PC-3 (cell line): ENCODE measurements at regions not wholly inside any gene's neighbourhood (a gene's known extent, or its start where the extent isn't known, plus 50 kb on each side); places are given as distances from the start of the nearest gene placed in this dataset.

Experiments
- ATAC-seq: fragments of 200-7000 bp; cut with Tn5 transposase; 2 replicates; pipeline ENCODE4 v1.9.1; 2020; ENCODE audit warnings: mild to moderate bottlenecking, moderate library complexity
- BruUV-seq: library from RNA; stranded (reverse); fragments of 400-500 nt; replicated peaks from 2 replicates; lab custom pipeline; 2021; lab: Mats Ljungman, UMichigan
- CTCF ChIA-PET: fragments of 300-600 bp; sonication (Branson Sonifier 250); formaldehyde crosslinking; loops from one replicate; lab custom pipeline; 2022; ENCODE audit warnings: antibody characterized with exemption; lab: Charles Lee
- POLR2A ChIA-PET: fragments of 300-600 bp; sonication (Branson Sonifier 250); formaldehyde crosslinking; loops from one replicate; lab custom pipeline; 2022; ENCODE audit warnings: antibody characterized with exemption; ENCODE audit not compliant: unreplicated experiment; lab: Charles Lee
- DNase-seq: peaks from one replicate; pipeline ENCODE4 v3.0.0-alpha.2; 2015
- H2AFZ ChIP-seq: fragments of 300-600 bp; sonication (generic); 2 replicates; pipeline ENCODE4 v1.6.0; 2016; ENCODE audit warnings: antibody characterized with exemption, low read length
- H3F3A ChIP-seq: fragments of 300-600 bp; sonication (generic); one replicate; pipeline ENCODE4 v1.6.0; 2017; ENCODE audit warnings: antibody characterized with exemption, low read length, control low read depth, mild to moderate bottlenecking; ENCODE audit not compliant: unreplicated experiment
- H3K27ac ChIP-seq: fragments of 300-600 bp; sonication (generic); 2 replicates; pipeline ENCODE4 v1.5.1; 2016; ENCODE audit warnings: mild to moderate bottlenecking, low read length
- H3K27me3 ChIP-seq: fragments of 300-600 bp; sonication (generic); 2 replicates; pipeline ENCODE4 v1.6.1; 2016; ENCODE audit warnings: low read length, mixed read lengths
- H3K36me3 ChIP-seq: fragments of 300-600 bp; sonication (generic); 2 replicates; pipeline ENCODE4 v1.6.1; 2016; ENCODE audit warnings: low read depth, mixed run types, low read length, mixed read lengths
- H3K4me1 ChIP-seq: fragments of 300-600 bp; sonication (generic); 2 replicates; pipeline ENCODE4 v1.5.1; 2016; ENCODE audit warnings: low read length; ENCODE audit not compliant: insufficient read depth
- H3K4me2 ChIP-seq: fragments of 300-600 bp; sonication (generic); 2 replicates; pipeline ENCODE4 v1.6.0; 2016; ENCODE audit warnings: low read length
- H3K4me3 ChIP-seq: fragments of 300-600 bp; sonication (generic); 2 replicates; pipeline ENCODE4 v1.5.1; 2016; ENCODE audit warnings: mild to moderate bottlenecking, low read length, mixed read lengths
- H3K79me2 ChIP-seq: fragments of 300-600 bp; sonication (generic); 2 replicates; pipeline ENCODE4 v1.6.1; 2017; ENCODE audit warnings: low read length, mixed read lengths
- H3K9ac ChIP-seq: fragments of 300-600 bp; sonication (generic); 2 replicates; pipeline ENCODE4 v1.6.0; 2016; ENCODE audit warnings: mild to moderate bottlenecking, low read length
- H3K9me2 ChIP-seq: fragments of 300-600 bp; sonication (generic); replicated peaks from 2 replicates; pipeline ENCODE4 v1.6.1; 2016; ENCODE audit warnings: mixed run types, low read length, mixed read lengths
- H3K9me3 ChIP-seq: fragments of 300-600 bp; sonication (generic); 2 replicates; pipeline ENCODE4 v1.6.1; 2016; ENCODE audit warnings: low read length, mixed read lengths
- H4K20me1 ChIP-seq: fragments of 300-600 bp; sonication (generic); 2 replicates; pipeline ENCODE4 v1.6.1; 2016; ENCODE audit warnings: low read length, mixed read lengths
- CTCF ChIP-seq: fragments of 300-600 bp; sonication (generic); conservative IDR thresholded peaks from 2 replicates; pipeline ENCODE4 v1.5.1; 2017; ENCODE audit warnings: antibody characterized with exemption, low read depth, mild to moderate bottlenecking, low read length
- EZH2 ChIP-seq: fragments of 300-600 bp; sonication (generic); IDR thresholded peaks from one replicate; pipeline ENCODE4 v1.6.1; 2017; ENCODE audit warnings: antibody characterized with exemption, mild to moderate bottlenecking, low read length; ENCODE audit not compliant: unreplicated experiment
- EZH2phosphoT487 ChIP-seq: fragments of 300-600 bp; sonication (generic); IDR thresholded peaks from 2 replicates; pipeline ENCODE4 v1.6.1; 2018; ENCODE audit warnings: mild to moderate bottlenecking, antibody characterized with exemption, low read length, borderline replicate concordance
- intact Hi-C: fragments of 100-400 bp; cut with micrococcal nuclease; formaldehyde crosslinking; loops from 2 replicates; pipeline ENCODE4 v1.9.0; 2023

DNA sequence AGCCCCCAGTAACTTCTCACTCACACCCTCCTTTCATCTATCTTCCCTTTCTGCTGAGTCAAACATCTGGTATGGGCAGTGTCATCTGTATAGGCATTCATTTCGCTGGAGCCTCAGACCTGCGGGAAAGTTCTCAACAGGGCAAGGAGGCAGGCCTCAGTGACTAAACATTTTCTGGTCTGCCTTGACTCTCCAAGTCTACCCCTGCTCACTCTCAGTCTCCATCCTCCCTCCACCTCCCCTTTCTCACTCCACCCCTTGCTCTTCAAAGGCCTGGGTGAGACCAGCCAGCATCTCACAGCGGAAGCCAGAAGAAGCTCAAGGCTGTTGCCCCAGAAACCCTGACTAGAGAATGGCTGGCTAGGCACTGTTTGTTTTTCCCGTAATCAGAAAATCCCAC, 105.0 kb upstream of the BEND6 start:
- no peaks in the 10 kb centered on the region for H3F3A ChIP-seq
- H3K9me3 ChIP-seq = no peaks in the 10 kb centered on the region
- H3K4me3 ChIP-seq = no peak overlapping the region
- H4K20me1 ChIP-seq = no peaks in the 10 kb centered on the region
- H3K9ac ChIP-seq = no peak overlapping the region
- DNase-seq (no peak), ATAC-seq (no peak)
- H2AFZ ChIP-seq = no peak overlapping the region
- no peaks in the 10 kb centered on the region for H3K79me2 ChIP-seq
- no peak for TF ChIP-seq CTCF
- no peak for TF ChIP-seq EZH2
- TF ChIP-seq EZH2phosphoT487 = no peak
- H3K27ac ChIP-seq = no peak overlapping the region
- ChIA-PET CTCF (no interaction called here), POLR2A (no interaction called here)
- no TSS peak for BruUV-seq
- H3K36me3 ChIP-seq = no peaks in the 10 kb centered on the region
- no peaks in the 10 kb centered on the region for H3K9me2 ChIP-seq
- peaks cover 16% of the 10 kb centered on the region for H3K4me1 ChIP-seq
- no peak overlapping the region for H3K4me2 ChIP-seq
- H3K27me3 ChIP-seq = no peaks in the 10 kb centered on the region
- intact Hi-C loops = loop anchor here (2.0 to 5.0 kb wide), 2 partner anchors 137 to 213 kb away; no protein-coding TSS in a partner anchor

- no TSS peak for BruUV-seq
- Histone ChIP-seq H3K27ac (no peak overlapping the region), H3K4me3 (no peak overlapping the region), H3K9me2 (no peaks in the 10 kb centered on the region), H4K20me1 (no peaks in the 10 kb centered on the region), H3K27me3 (no peaks in the 10 kb centered on the region), H3K4me1 (peaks cover 13% of the 10 kb centered on the region), H3K9me3 (no peaks in the 10 kb centered on the region), H2AFZ (no peak overlapping the region), H3K79me2 (peaks cover under 1% of the 10 kb centered on the region), H3K36me3 (no peaks in the 10 kb centered on the region), H3K4me2 (no peak overlapping the region), H3F3A (no peaks in the 10 kb centered on the region), H3K9ac (no peak overlapping the region)
- TF ChIP-seq EZH2 (no peak), EZH2phosphoT487 (no peak), CTCF (no peak)
- ChIA-PET CTCF (no interaction called here), POLR2A (no interaction called here)
- intact Hi-C loops = no loop called here
- ATAC-seq (no peak), DNase-seq (no peak)
These were observed 106.8 kb upstream of the BEND6 start for GRCh38 chr6:56848105-56848504.

DNA sequence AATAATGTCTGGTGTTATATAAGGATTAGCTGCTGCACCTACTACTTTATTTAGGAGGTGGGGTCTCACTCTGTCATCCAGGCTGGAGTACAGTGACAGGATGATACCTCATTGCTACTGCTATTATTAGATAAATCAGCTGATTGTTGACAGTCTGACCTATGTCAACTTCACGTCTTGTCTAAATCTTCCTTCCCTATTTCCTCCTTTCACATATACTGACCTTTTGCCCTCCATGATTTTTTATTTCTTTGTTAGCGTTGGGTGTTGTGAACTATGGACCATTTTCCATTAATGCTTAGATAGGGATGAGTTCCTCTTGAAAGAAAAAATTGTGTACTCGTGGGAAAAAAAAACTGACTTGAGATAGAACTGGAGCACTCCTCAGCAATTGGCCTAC, 109.9 kb upstream of the BEND6 start:
- no peak for TF ChIP-seq EZH2phosphoT487
- TF ChIP-seq EZH2 = no peak
- TF ChIP-seq CTCF = no peak
- intact Hi-C loops = no loop called here
- no peak for DNase-seq
- H3K79me2 ChIP-seq = peaks cover 31% of the 10 kb centered on the region
- H3K27ac ChIP-seq = no peak overlapping the region
- ATAC-seq = no peak
- H3K9me3 ChIP-seq = no peaks in the 10 kb centered on the region
- H3K9me2 ChIP-seq = no peaks in the 10 kb centered on the region
- ChIA-PET POLR2A (no interaction called here), CTCF (interaction anchor here (0.6 kb wide), 1 partner anchor 37 kb away, joined by 3 read pairs; no protein-coding TSS in a partner anchor)
- no peaks in the 10 kb centered on the region for H3K27me3 ChIP-seq
- H4K20me1 ChIP-seq = no peaks in the 10 kb centered on the region
- H3K9ac ChIP-seq = no peak overlapping the region
- H3F3A ChIP-seq = no peaks in the 10 kb centered on the region
- no peak overlapping the region for H3K4me2 ChIP-seq
- no TSS peak for BruUV-seq
- H3K4me3 ChIP-seq = no peak overlapping the region
- H3K4me1 ChIP-seq = peaks cover 24% of the 10 kb centered on the region
- no peaks in the 10 kb centered on the region for H3K36me3 ChIP-seq
- no peak overlapping the region for H2AFZ ChIP-seq
